Neural progenitor cell (in vitro differentiated cells): ENCODE measurements at regions not wholly inside any gene's neighbourhood (a gene's known extent, or its start where the extent isn't known, plus 50 kb on each side); places are given as distances from the start of the nearest gene placed in this dataset.

ENCODE experiments used
- CTCF ChIP-seq: fragments of 200-600 bp; sonication (generic); IDR thresholded peaks from 2 replicates; pipeline ENCODE4 v1.5.1; 2017; ENCODE audit warnings: antibody characterized with exemption, mild to moderate bottlenecking
- EZH2 ChIP-seq: fragments of 200-600 bp; sonication (generic); IDR thresholded peaks from 2 replicates; pipeline ENCODE4 v1.6.1; 2017; ENCODE audit warnings: antibody characterized with exemption, mild to moderate bottlenecking, moderate library complexity

- TF ChIP-seq CTCF: no peak
- TF ChIP-seq EZH2: no peak
Observed at GRCh38 chr6:81413306-81413705, 339.2 kb downstream of the TENT5A start.
